Endothelial cell of umbilical vein (primary cell): ENCODE measurements at regions not wholly inside any gene's neighbourhood (a gene's known extent, or its start where the extent isn't known, plus 50 kb on each side); places are given as distances from the start of the nearest gene placed in this dataset.

Experiments used
- BruUV-seq: library from RNA; stranded (reverse); fragments of 400-500 nt; replicated peaks from 2 replicates; lab custom pipeline; 2021; lab: Mats Ljungman, UMichigan
- CTCF ChIA-PET: fragments of 300-600, 350-600 bp; sonication (Branson Sonifier 250); formaldehyde crosslinking; loops from one replicate; lab custom pipeline; 2021; ENCODE audit warnings: antibody characterized with exemption, inconsistent platforms; lab: Charles Lee
- POLR2A ChIA-PET: fragments of 300-600, 350-600 bp; sonication (Branson Sonifier 250); formaldehyde crosslinking; loops from one replicate; lab custom pipeline; 2021; ENCODE audit warnings: antibody characterized with exemption, inconsistent platforms; lab: Charles Lee
- DNase-seq: peaks from one replicate; pipeline ENCODE4 v3.0.0-alpha.2; 2011; ENCODE audit warnings: low read depth, low spot score
- FAIRE-seq: peaks from 2 replicates; lab custom pipeline; 2011; peaks lifted over from hg19 to GRCh38; lab: Jason Lieb, UNC
- H2AFZ ChIP-seq: 2 replicates; pipeline ENCODE4 v1.6.0; 2012; ENCODE audit warnings: low read depth, low read length, control low read depth, inconsistent platforms
- H3K27ac ChIP-seq: 2 replicates; pipeline ENCODE4 v1.5.1; 2011; ENCODE audit warnings: low read depth, mild to moderate bottlenecking, control low read depth, low read length, moderate library complexity; ENCODE audit not compliant: insufficient read depth
- H3K27me3 ChIP-seq, 2 experiments: 2 replicates each; pipeline versions ENCODE4 v1.6.0 to v1.6.1; 2011; ENCODE audit warnings: low read length in 2 of 2, mixed read lengths in 1 of 2; ENCODE audit not compliant: control insufficient read depth in 2 of 2, insufficient read depth in 2 of 2
- H3K36me3 ChIP-seq, 2 experiments: 2 replicates in 1 of 2; 3 replicates in 1 of 2; pipeline ENCODE4 v1.5.1; 2011; ENCODE audit warnings: low read length in 2 of 2, mild to moderate bottlenecking in 1 of 2, moderate library complexity in 1 of 2; ENCODE audit not compliant: control insufficient read depth in 2 of 2, insufficient read depth in 2 of 2; ENCODE audit errors: extremely low read depth in 1 of 2
- H3K4me1 ChIP-seq: 3 replicates; pipeline ENCODE4 v1.5.1; 2011; ENCODE audit warnings: mild to moderate bottlenecking, low read length; ENCODE audit not compliant: control insufficient read depth, insufficient read depth; ENCODE audit errors: extremely low read depth
- H3K4me2 ChIP-seq: 2 replicates; pipeline ENCODE4 v1.6.1; 2011; ENCODE audit warnings: low read length, control low read depth, mixed read lengths; ENCODE audit not compliant: insufficient read depth
- H3K4me3 ChIP-seq, 3 experiments: fragments of 200-600 bp in 1 of 3; sonication (generic), shearing (Covaris generic) in 1 of 3; replicated peaks in 1 of 3; 2 replicates each; pipeline ENCODE4 v1.5.1; 2011 to 2016; ENCODE audit warnings: control low read depth in 3 of 3, low read length in 3 of 3, mild to moderate bottlenecking in 2 of 3, inconsistent platforms in 1 of 3, low read depth in 1 of 3, moderate library complexity in 1 of 3; ENCODE audit not compliant: insufficient read depth in 1 of 3
- H3K79me2 ChIP-seq: 2 replicates; pipeline ENCODE4 v1.6.0; 2012; ENCODE audit warnings: low read length, inconsistent platforms; ENCODE audit not compliant: control insufficient read depth, insufficient read depth
- H3K9ac ChIP-seq: replicated peaks from 2 replicates; pipeline ENCODE3; 2011; ENCODE audit warnings: low read length, control low read depth; ENCODE audit not compliant: insufficient read depth; ENCODE audit errors: extremely low read depth
- H3K9me1 ChIP-seq: replicated peaks from 3 replicates; pipeline ENCODE4 v1.6.0; 2011; ENCODE audit warnings: mild to moderate bottlenecking, low read length; ENCODE audit not compliant: control insufficient read depth, insufficient read depth; ENCODE audit errors: extremely low read depth
- H3K9me3 ChIP-seq: replicated peaks from 2 replicates; pipeline ENCODE4 v1.5.1; 2012; ENCODE audit warnings: low read length, inconsistent platforms; ENCODE audit not compliant: control insufficient read depth, insufficient read depth
- H4K20me1 ChIP-seq: replicated peaks from 2 replicates; pipeline ENCODE3; 2011; ENCODE audit warnings: mild to moderate bottlenecking, low read length; ENCODE audit not compliant: control insufficient read depth, insufficient read depth; ENCODE audit errors: extremely low read depth
- CTCF ChIP-seq, 2 donors: IDR thresholded peaks; 1 replicate in 1 of 2; 2 replicates in 1 of 2; pipeline ENCODE4 v1.5.1; 2011; ENCODE audit warnings: low read length in 2 of 2, mild to moderate bottlenecking in 2 of 2, moderate library complexity in 2 of 2, control low read depth in 1 of 2, inconsistent platforms in 1 of 2, low read depth in 1 of 2; ENCODE audit not compliant: insufficient read depth in 1 of 2; ENCODE audit errors: extremely low read depth in 1 of 2
- FOS ChIP-seq: IDR thresholded peaks from 2 replicates; pipeline ENCODE4 v1.6.1; 2011; ENCODE audit warnings: mild to moderate bottlenecking, low read length, moderate library complexity, borderline replicate concordance; ENCODE audit not compliant: insufficient read depth
- GATA2 ChIP-seq: IDR thresholded peaks from 2 replicates; pipeline ENCODE4 v1.7.0; 2011; ENCODE audit warnings: low read depth, mild to moderate bottlenecking, moderate library complexity, mixed read lengths, low read length; ENCODE audit not compliant: insufficient read length, insufficient read depth
- JUN ChIP-seq: IDR thresholded peaks from 2 replicates; pipeline ENCODE4 v1.6.1; 2011; ENCODE audit warnings: borderline replicate concordance, low read depth; ENCODE audit not compliant: insufficient read length, insufficient read depth
- MYC ChIP-seq: IDR thresholded peaks from one replicate; pipeline ENCODE4 v1.6.1; 2011; ENCODE audit warnings: mild to moderate bottlenecking, low read depth, low read length
- POLR2A ChIP-seq: IDR thresholded peaks from 2 replicates; pipeline ENCODE4 v1.6.1; 2012; ENCODE audit warnings: low read depth, mild to moderate bottlenecking, control low read depth, low read length
- POLR2AphosphoS5 ChIP-seq: IDR thresholded peaks from 2 replicates; pipeline ENCODE4 v1.6.1; 2012; ENCODE audit warnings: low read depth, mild to moderate bottlenecking, control low read depth, low read length, moderate library complexity; ENCODE audit not compliant: insufficient read depth
- dilution Hi-C: fragments of 300-500 bp; cut with MboI; formaldehyde crosslinking; loops from one replicate; pipeline ENCODE4 v1.15.0; 2019; ENCODE audit warnings: low sequenced_read_pairs; ENCODE audit not compliant: extremely low pct_ligation_motif_present
- intact Hi-C: fragments of 100-400 bp; cut with micrococcal nuclease; formaldehyde crosslinking; loops from one replicate; pipeline ENCODE4 v1.10.0; 2022

DNA sequence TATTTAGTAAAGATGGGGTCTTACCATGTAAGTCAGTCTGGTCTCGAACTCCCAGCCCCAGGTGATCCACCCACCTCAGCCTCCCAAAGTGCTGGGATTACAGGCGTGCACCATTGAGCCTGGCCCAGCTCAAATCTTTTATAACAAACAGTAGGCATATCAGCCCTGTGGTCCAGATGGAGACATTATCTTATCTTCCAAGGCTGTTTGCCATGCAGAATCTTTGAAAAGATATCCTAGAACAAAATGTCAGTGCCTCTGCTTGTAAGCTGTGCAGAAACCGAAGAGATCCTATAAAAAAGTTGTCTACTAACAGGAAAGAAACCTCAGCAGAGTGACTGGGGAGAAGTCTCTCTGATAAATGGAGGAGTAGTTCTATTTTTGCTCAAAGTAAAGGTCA, 142.1 kb downstream of the PTH2R start:
- Histone ChIP-seq H3K79me2 (no peaks in the 10 kb centered on the region), H3K9ac (no peak overlapping the region), H3K36me3 (no peaks in the 10 kb centered on the region), H3K4me1 (no peaks in the 10 kb centered on the region), H2AFZ (no peak overlapping the region), H3K9me1 (no peaks in the 10 kb centered on the region), H3K4me2 (no peak overlapping the region), H3K27ac (no peak overlapping the region), H3K9me3 (no peaks in the 10 kb centered on the region), H4K20me1 (no peaks in the 10 kb centered on the region), H3K4me3 (no peak overlapping the region), H3K27me3 (no peaks in the 10 kb centered on the region)
- DNase-seq (no peak), FAIRE-seq (no peak)
- CTCF ChIA-PET, result no interaction called here
- intact Hi-C loops (no loop called here), dilution Hi-C loops (no loop called here)
- POLR2A ChIA-PET, result no interaction called here
- TF ChIP-seq FOS (no peak), JUN (no peak), CTCF (IDR thresholded peaks at IDR 0.05; ENCODE audit: extremely low read depth in 1 of 2, insufficient read depth in 1 of 2, low read depth in 1 of 2, low read length in 2 of 2) (no peak), GATA2 (no peak), POLR2AphosphoS5 (no peak), MYC (no peak), POLR2A (no peak)
- BruUV-seq, result no TSS peak
